AG09319 (cell line): ENCODE measurements at regions not wholly inside any gene's neighbourhood (a gene's known extent, or its start where the extent isn't known, plus 50 kb on each side); places are given as distances from the start of the nearest gene placed in this dataset.

Source experiments
- DNase-seq: peaks from one replicate; pipeline ENCODE4 v3.0.0-alpha.2; 2010; ENCODE audit warnings: low read depth; ENCODE audit errors: extremely low read depth
- CTCF ChIP-seq: IDR thresholded peaks from 2 replicates; pipeline ENCODE4 v1.5.1; 2011; ENCODE audit warnings: low read depth, mild to moderate bottlenecking, inconsistent platforms, low read length, moderate library complexity

GRCh38 chr14:97699026-97699425 is 901.8 kb downstream of the VRK1 start:
- TF ChIP-seq CTCF: no peak
- DNase-seq: no peak

GRCh38 chr14:97703006-97703760 is 906.0 kb downstream of the VRK1 start:
- DNase-seq: no peak
- TF ChIP-seq CTCF: no peak

GRCh38 chr14:97704316-97704885 is 907.2 kb downstream of the VRK1 start:
- DNase-seq: no peak
- TF ChIP-seq CTCF: no peak

- DNase-seq: no peak
- no peak for TF ChIP-seq CTCF
Measured at GRCh38 chr14:97705107-97705506, 907.9 kb downstream of the VRK1 start.

- DNase-seq: no peak
- TF ChIP-seq CTCF: no peak
Measured at GRCh38 chr14:97705976-97706375, 908.8 kb downstream of the VRK1 start.

GRCh38 chr14:97706819-97707218 is 909.6 kb downstream of the VRK1 start:
- TF ChIP-seq CTCF: no peak
- DNase-seq: no peak

- DNase-seq: no peak
- TF ChIP-seq CTCF: no peak
Measured at GRCh38 chr14:97707603-97708002, 910.4 kb downstream of the VRK1 start.
